HCT116 (cell line): ENCODE measurements at regions not wholly inside any gene's neighbourhood (a gene's known extent, or its start where the extent isn't known, plus 50 kb on each side); places are given as distances from the start of the nearest gene placed in this dataset.

ENCODE experiments used
- ATAC-seq: fragments of 200-7000 bp; cut with Tn5 transposase; 2 replicates; pipeline ENCODE4 v1.9.1; 2020; ENCODE audit warnings: mild to moderate bottlenecking, moderate library complexity
- BruUV-seq: library from RNA; stranded (reverse); fragments of 400-500 nt; replicated peaks from 2 replicates; lab custom pipeline; 2021; lab: Mats Ljungman, UMichigan
- CTCF ChIA-PET: fragments of 300-600 bp; sonication (Branson Sonifier 250); formaldehyde crosslinking; loops from one replicate; lab custom pipeline; 2021; ENCODE audit warnings: antibody characterized with exemption; lab: Charles Lee
- POLR2A ChIA-PET: fragments of 300-600, 350-600 bp; sonication (Branson Sonifier 250); formaldehyde crosslinking; loops from one replicate; lab custom pipeline; 2021; ENCODE audit warnings: antibody characterized with exemption; lab: Charles Lee
- RAD21 ChIA-PET, 2 experiments: fragments of 300-600 bp; sonication (Branson Sonifier 250); formaldehyde crosslinking; loops; one replicate each; lab custom pipeline; 2023; ENCODE audit warnings: low total read pairs in 2 of 2; ENCODE audit not compliant: uncharacterized antibody in 2 of 2, unreplicated experiment in 2 of 2, low non-redundant PET in 1 of 2; lab: Charles Lee
- DNase-seq: peaks from one replicate; pipeline ENCODE4 v3.0.0-alpha.2; 2010; ENCODE audit warnings: low read depth, low spot score
- H2AFZ ChIP-seq: fragments of 200-600 bp; shearing (Covaris generic), sonication (generic); 2 replicates; pipeline ENCODE4 v1.6.1; 2017; ENCODE audit warnings: low read depth, mixed run types, mixed read lengths, antibody characterized with exemption, low read length; ENCODE audit not compliant: poor library complexity, severe bottlenecking
- H3K27ac ChIP-seq: 2 replicates; pipeline ENCODE4 v1.5.1; 2012; ENCODE audit warnings: low read depth, low read length
- H3K27me3 ChIP-seq: fragments of 200-600 bp; sonication (generic); 2 replicates; pipeline ENCODE4 v1.6.1; 2016; ENCODE audit warnings: mixed run types, low read length, mixed read lengths; ENCODE audit not compliant: insufficient read depth
- H3K36me3 ChIP-seq, 2 experiments: fragments of 200-500 bp in 1 of 2; fragments of 200-600 bp in 1 of 2; sonication (Bioruptor generic) in 1 of 2; sonication (generic) in 1 of 2; 2 replicates each; pipeline versions ENCODE4 v1.5.1 to v1.6.1; 2014 to 2016; ENCODE audit warnings: low read length in 2 of 2, inconsistent platforms in 1 of 2, mixed read lengths in 1 of 2, mixed run types in 1 of 2; ENCODE audit not compliant: insufficient read depth in 2 of 2, control insufficient read depth in 1 of 2
- H3K4me1 ChIP-seq, 2 experiments: fragments of 200-600 bp in 1 of 2; sonication (generic) in 1 of 2; 2 replicates each; pipeline versions ENCODE4 v1.5.1 to v1.6.1; 2012 to 2017; ENCODE audit warnings: low read length in 2 of 2, inconsistent platforms in 1 of 2, mild to moderate bottlenecking in 1 of 2, mixed read lengths in 1 of 2, mixed run types in 1 of 2, moderate library complexity in 1 of 2; ENCODE audit not compliant: insufficient read depth in 2 of 2, control insufficient read depth in 1 of 2
- H3K4me2 ChIP-seq: fragments of 200-600 bp; sonication (generic); 2 replicates; pipeline ENCODE4 v1.6.1; 2017; ENCODE audit warnings: mixed run types, low read length, mixed read lengths
- H3K4me3 ChIP-seq, 2 experiments: fragments of 200-600 bp in 1 of 2; sonication (generic) in 1 of 2; replicated peaks in 1 of 2; 2 replicates each; pipeline ENCODE4 v1.5.1; 2011 to 2016; ENCODE audit warnings: low read length in 2 of 2, control low read depth in 1 of 2, low read depth in 1 of 2, mild to moderate bottlenecking in 1 of 2, mixed read lengths in 1 of 2, mixed run types in 1 of 2
- H3K79me2 ChIP-seq: fragments of 200-600 bp; sonication (generic); 2 replicates; pipeline ENCODE4 v1.6.1; 2017; ENCODE audit warnings: mild to moderate bottlenecking, mixed run types, low read length, moderate library complexity, mixed read lengths; ENCODE audit not compliant: insufficient read depth
- H3K9ac ChIP-seq: fragments of 200-600 bp; sonication (generic); 2 replicates; pipeline ENCODE4 v1.6.1; 2016; ENCODE audit warnings: low read length, mixed read lengths
- H3K9me2 ChIP-seq: fragments of 200-600 bp; sonication (generic), shearing (Covaris generic); 2 replicates; pipeline ENCODE4 v1.6.1; 2017; ENCODE audit warnings: mixed run types, mild to moderate bottlenecking, moderate library complexity; ENCODE audit not compliant: insufficient read depth
- H3K9me3 ChIP-seq, 2 experiments: fragments of 200-500 bp in 1 of 2; fragments of 200-600 bp in 1 of 2; sonication (Bioruptor generic) in 1 of 2; sonication (generic) in 1 of 2; 2 replicates each; pipeline ENCODE4 v1.6.1; 2014 to 2017; ENCODE audit warnings: low read length in 2 of 2, mixed read lengths in 2 of 2, inconsistent platforms in 1 of 2, low read depth in 1 of 2, mild to moderate bottlenecking in 1 of 2, mixed run types in 1 of 2, moderate library complexity in 1 of 2; ENCODE audit not compliant: control insufficient read depth in 1 of 2, insufficient read depth in 1 of 2
- H4K20me1 ChIP-seq: fragments of 200-600 bp; sonication (generic), shearing (Covaris generic); 2 replicates; pipeline ENCODE4 v1.6.1; 2017; ENCODE audit warnings: mixed run types, mild to moderate bottlenecking, moderate library complexity; ENCODE audit not compliant: insufficient read depth
- CBX3 ChIP-seq: IDR thresholded peaks from 2 replicates; pipeline ENCODE4 v1.6.1; 2012; ENCODE audit warnings: low read depth
- CEBPB ChIP-seq: IDR thresholded peaks from 2 replicates; pipeline ENCODE4 v1.6.1; 2012; ENCODE audit warnings: low read depth
- EGR1 ChIP-seq: IDR thresholded peaks from 2 replicates; pipeline ENCODE4 v1.6.1; 2012; ENCODE audit warnings: low read depth
- ELF1 ChIP-seq: IDR thresholded peaks from 2 replicates; pipeline ENCODE4 v1.6.1; 2012; ENCODE audit warnings: low read depth, borderline replicate concordance
- EZH2phosphoT487 ChIP-seq: fragments of 200-600 bp; IDR thresholded peaks from 2 replicates; pipeline ENCODE4 v1.6.1; 2018; ENCODE audit warnings: antibody characterized with exemption, borderline replicate concordance
- FOSL1 ChIP-seq: IDR thresholded peaks from 2 replicates; pipeline ENCODE4 v1.6.1; 2012; ENCODE audit warnings: low read depth
- JUND ChIP-seq: IDR thresholded peaks from 2 replicates; pipeline ENCODE4 v1.6.1; 2012
- MAX ChIP-seq: IDR thresholded peaks from 2 replicates; pipeline ENCODE4 v1.6.1; 2012
- POLR2A ChIP-seq: IDR thresholded peaks from 2 replicates; pipeline ENCODE4 v1.7.0; 2011; ENCODE audit warnings: borderline replicate concordance; ENCODE audit not compliant: insufficient read depth, insufficient read length; ENCODE audit errors: extremely low read depth
- RAD21 ChIP-seq: IDR thresholded peaks from 2 replicates; pipeline ENCODE4 v1.6.1; 2012; ENCODE audit warnings: low read depth, mild to moderate bottlenecking
- SIN3A ChIP-seq: IDR thresholded peaks from 2 replicates; pipeline ENCODE4 v1.6.1; 2012; ENCODE audit warnings: low read depth
- YY1 ChIP-seq: IDR thresholded peaks from 2 replicates; pipeline ENCODE4 v1.6.1; 2011; ENCODE audit warnings: low read length, low read depth, moderate library complexity, mild to moderate bottlenecking; ENCODE audit not compliant: insufficient replicate concordance; ENCODE audit errors: extremely low read depth
- ZNF274 ChIP-seq: fragments of 200-500 bp; sonication (Bioruptor generic); IDR thresholded peaks from 2 replicates; pipeline ENCODE4 v1.6.1; 2014; ENCODE audit warnings: mild to moderate bottlenecking, low read depth, low read length, inconsistent platforms
- intact Hi-C: fragments of 100-400 bp; cut with micrococcal nuclease; formaldehyde crosslinking; loops from 2 replicates; pipeline ENCODE4 v1.10.0; 2022
- TF ChIP-seq, protein P1 (sequence below): IDR thresholded peaks from 2 replicates; pipeline ENCODE4 v1.6.1; 2011; ENCODE audit warnings: mild to moderate bottlenecking, low read length, moderate library complexity; ENCODE audit not compliant: insufficient replicate concordance; ENCODE audit errors: extremely low read depth

DNA sequence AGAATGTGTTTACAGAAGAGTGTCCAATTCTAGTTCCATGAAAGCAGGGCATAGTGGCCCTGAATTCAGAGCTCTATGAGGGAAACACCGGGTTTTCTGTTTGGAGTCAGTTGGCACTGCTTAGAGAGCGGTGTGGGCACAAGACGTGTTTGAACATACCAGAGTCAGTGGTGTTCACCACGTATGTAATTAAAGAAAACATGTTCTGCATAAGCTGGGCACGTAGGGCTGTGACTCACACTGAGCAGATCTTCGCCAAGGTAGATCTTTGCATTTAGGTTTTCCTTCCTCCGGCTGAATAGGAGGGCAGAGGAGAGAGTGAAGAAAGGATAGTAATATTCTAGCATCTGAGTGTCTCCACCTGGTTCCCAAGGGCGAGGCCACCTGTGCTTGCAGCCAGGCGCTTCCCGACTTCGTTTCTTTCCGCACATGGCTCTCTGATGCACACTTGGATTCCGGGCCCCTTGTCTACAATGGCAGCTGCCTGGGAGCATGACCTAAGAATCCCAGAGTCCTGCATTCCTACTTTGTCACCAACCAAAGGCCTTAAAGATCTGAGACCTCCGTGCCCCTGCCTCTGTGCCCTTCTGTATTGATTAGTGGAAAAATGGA, 136.2 kb downstream of the ERMARD start:
- ATAC-seq: no peak
- POLR2A ChIA-PET: no interaction called here
- Histone ChIP-seq H3K9ac (no peak overlapping the region), H3K27me3 (0 out of 2 replicates have a peak, but pooled peaks cover 9% of the 10 kb centered on the region), H3K4me2 (no peak overlapping the region), H3K27ac (no peak overlapping the region), H3K4me1 (no peaks in the 10 kb centered on the region), H3K36me3 (no peaks in the 10 kb centered on the region), H4K20me1 (no peaks in the 10 kb centered on the region), H2AFZ (no peak overlapping the region), H3K4me3 (no peak overlapping the region)
- TF ChIP-seq CBX3 (no peak), MAX (no peak), EZH2phosphoT487 (no peak), RAD21 (no peak), ZNF274 (no peak)
- TF ChIP-seq, all 23 proteins: peak for 0
- DNase-seq: no peak
- Histone ChIP-seq H3K9me2 (no peaks in the 10 kb centered on the region), H3K79me2 (no peaks in the 10 kb centered on the region), H3K9me3 (no peaks in the 10 kb centered on the region)
- intact Hi-C loops: no loop called here
- CTCF ChIA-PET: interaction anchor here (1.1 kb wide), 1 partner anchor 56 kb away, joined by 3 read pairs; no protein-coding TSS in a partner anchor
- BruUV-seq: no TSS peak
- RAD21 ChIA-PET: no interaction called here

DNA sequence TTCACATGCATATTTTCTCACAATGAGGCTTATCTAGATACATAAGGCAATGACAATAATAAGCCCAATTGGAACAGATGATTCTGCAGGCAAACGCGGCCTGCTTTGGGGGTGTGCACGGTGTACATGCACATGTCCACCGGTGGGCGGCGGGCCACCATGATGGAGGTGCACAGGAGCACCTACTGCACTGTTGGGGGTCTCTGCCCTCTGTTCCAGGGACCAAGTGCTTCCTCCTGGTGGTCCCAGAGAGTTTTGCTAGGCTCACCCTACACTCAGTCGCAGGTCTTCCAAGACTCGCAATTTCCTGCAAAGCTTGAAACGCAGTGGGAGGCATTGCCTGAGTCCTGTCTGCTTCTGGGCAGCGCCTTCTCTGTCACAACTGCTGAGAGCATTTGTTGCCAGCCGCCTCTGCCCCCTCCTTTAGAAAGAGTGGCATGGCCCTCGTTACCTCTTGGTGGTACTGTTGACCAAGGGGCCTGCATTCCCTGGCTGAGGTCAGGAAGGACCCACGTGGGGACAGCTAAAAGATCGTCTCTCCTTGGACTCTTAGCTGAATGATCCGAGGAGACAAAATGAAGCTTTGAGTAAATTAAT, 135.3 kb downstream of the ERMARD start:
- RAD21 ChIA-PET: no interaction called here
- H4K20me1 ChIP-seq: no peaks in the 10 kb centered on the region
- H2AFZ ChIP-seq: no peak overlapping the region
- no peaks in the 10 kb centered on the region for H3K79me2 ChIP-seq
- intact Hi-C loops: no loop called here
- H3K9ac ChIP-seq: no peak overlapping the region
- no peak overlapping the region for H3K4me3 ChIP-seq
- no peaks in the 10 kb centered on the region for H3K9me3 ChIP-seq
- CTCF ChIA-PET: interaction anchor here (1.1 kb wide), 1 partner anchor 55 kb away, joined by 3 read pairs; no protein-coding TSS in a partner anchor
- no peak for TF ChIP-seq JUND
- no peak for TF ChIP-seq EGR1
- no peak for TF ChIP-seq CEBPB
- TF ChIP-seq EZH2phosphoT487: no peak
- no peak for TF ChIP-seq SIN3A
- no peak for TF ChIP-seq POLR2A
- TF ChIP-seq YY1: no peak
- no peak for TF ChIP-seq FOSL1
- TF ChIP-seq, protein P1, sequence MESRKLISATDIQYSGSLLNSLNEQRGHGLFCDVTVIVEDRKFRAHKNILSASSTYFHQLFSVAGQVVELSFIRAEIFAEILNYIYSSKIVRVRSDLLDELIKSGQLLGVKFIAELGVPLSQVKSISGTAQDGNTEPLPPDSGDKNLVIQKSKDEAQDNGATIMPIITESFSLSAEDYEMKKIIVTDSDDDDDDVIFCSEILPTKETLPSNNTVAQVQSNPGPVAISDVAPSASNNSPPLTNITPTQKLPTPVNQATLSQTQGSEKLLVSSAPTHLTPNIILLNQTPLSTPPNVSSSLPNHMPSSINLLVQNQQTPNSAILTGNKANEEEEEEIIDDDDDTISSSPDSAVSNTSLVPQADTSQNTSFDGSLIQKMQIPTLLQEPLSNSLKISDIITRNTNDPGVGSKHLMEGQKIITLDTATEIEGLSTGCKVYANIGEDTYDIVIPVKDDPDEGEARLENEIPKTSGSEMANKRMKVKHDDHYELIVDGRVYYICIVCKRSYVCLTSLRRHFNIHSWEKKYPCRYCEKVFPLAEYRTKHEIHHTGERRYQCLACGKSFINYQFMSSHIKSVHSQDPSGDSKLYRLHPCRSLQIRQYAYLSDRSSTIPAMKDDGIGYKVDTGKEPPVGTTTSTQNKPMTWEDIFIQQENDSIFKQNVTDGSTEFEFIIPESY: no peak
- no peak for TF ChIP-seq ELF1
- POLR2A ChIA-PET: no interaction called here
- DNase-seq (no peak), ATAC-seq (no peak)
- H3K4me2 ChIP-seq: no peak overlapping the region
- no peaks in the 10 kb centered on the region for H3K9me2 ChIP-seq
- no peaks in the 10 kb centered on the region for H3K4me1 ChIP-seq
- H3K36me3 ChIP-seq: no peaks in the 10 kb centered on the region
- 0 out of 2 replicates have a peak, but pooled peaks cover 14% of the 10 kb centered on the region for H3K27me3 ChIP-seq
- BruUV-seq: no TSS peak
- H3K27ac ChIP-seq: no peak overlapping the region
